Nephron progenitor cell (in vitro differentiated cells): ENCODE measurements at regions not wholly inside any gene's neighbourhood (a gene's known extent, or its start where the extent isn't known, plus 50 kb on each side); places are given as distances from the start of the nearest gene placed in this dataset.

ENCODE experiments used
- DNase-seq: peaks from one replicate; pipeline ENCODE4 v3.0.0; 2021
- H3K27ac Mint-ChIP-seq: 2 replicates; pipeline ENCODE4 v1.8.0; 2021; ENCODE audit warnings: mild to moderate bottlenecking, moderate library complexity, mixed read lengths
- H3K27me3 Mint-ChIP-seq: 2 replicates; pipeline ENCODE4 v1.8.0; 2021; ENCODE audit warnings: mild to moderate bottlenecking, low read depth, mixed read lengths; ENCODE audit not compliant: poor library complexity
- H3K36me3 Mint-ChIP-seq: 2 replicates; pipeline ENCODE4 v1.8.0; 2021; ENCODE audit warnings: low read depth, mixed read lengths
- H3K4me1 Mint-ChIP-seq: 2 replicates; pipeline ENCODE4 v1.8.0; 2021; ENCODE audit warnings: mixed read lengths
- H3K4me3 Mint-ChIP-seq: 2 replicates; pipeline ENCODE4 v1.8.0; 2021; ENCODE audit warnings: mild to moderate bottlenecking, moderate library complexity, mixed read lengths
- H3K9me3 Mint-ChIP-seq: 2 replicates; pipeline ENCODE4 v1.8.0; 2021; ENCODE audit warnings: mild to moderate bottlenecking, moderate library complexity, mixed read lengths
- CTCF ChIP-seq: fragments of 200-600 bp; sonication (generic); IDR thresholded peaks from 2 replicates; pipeline ENCODE4 v1.5.0; 2021; ENCODE audit warnings: antibody characterized with exemption

GRCh38 chr16:73279451-73279850 lies 231.5 kb upstream of the ZFHX3 start:
- Mint-ChIP-seq H3K4me1 (no peaks in the 10 kb centered on the region), H3K27ac (no peak overlapping the region), H3K4me3 (no peak overlapping the region), H3K36me3 (no peaks in the 10 kb centered on the region), H3K9me3 (peaks cover 14% of the 10 kb centered on the region), H3K27me3 (peaks cover 16% of the 10 kb centered on the region)
- no peak for TF ChIP-seq CTCF
- no peak for DNase-seq

DNA sequence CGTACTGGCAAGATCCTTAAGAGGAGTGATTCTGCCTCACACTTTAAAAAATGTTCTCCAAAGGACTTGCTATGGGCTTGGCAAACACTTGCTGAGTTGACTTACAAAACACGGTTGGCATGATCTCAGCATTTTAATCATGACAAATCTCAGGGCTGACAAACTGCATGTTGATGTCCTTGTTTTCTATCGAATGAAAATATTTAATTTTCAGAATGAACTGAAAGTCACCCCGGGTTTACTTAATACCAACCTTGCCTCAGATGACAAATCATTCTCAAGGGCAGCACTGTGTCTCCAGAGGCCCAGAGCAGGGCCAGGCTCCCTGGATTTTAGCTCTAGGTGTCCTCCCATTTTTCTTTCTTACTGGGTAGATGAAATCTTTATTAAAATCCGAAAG lies 229.1 kb upstream of the ZFHX3 start:
- no peaks in the 10 kb centered on the region for H3K4me1 Mint-ChIP-seq
- H3K36me3 Mint-ChIP-seq = no peaks in the 10 kb centered on the region
- peaks cover 20% of the 10 kb centered on the region for H3K27me3 Mint-ChIP-seq
- TF ChIP-seq CTCF = no peak
- no peak overlapping the region for H3K27ac Mint-ChIP-seq
- DNase-seq = no peak
- H3K4me3 Mint-ChIP-seq = no peak overlapping the region
- H3K9me3 Mint-ChIP-seq = peaks cover 14% of the 10 kb centered on the region

DNA sequence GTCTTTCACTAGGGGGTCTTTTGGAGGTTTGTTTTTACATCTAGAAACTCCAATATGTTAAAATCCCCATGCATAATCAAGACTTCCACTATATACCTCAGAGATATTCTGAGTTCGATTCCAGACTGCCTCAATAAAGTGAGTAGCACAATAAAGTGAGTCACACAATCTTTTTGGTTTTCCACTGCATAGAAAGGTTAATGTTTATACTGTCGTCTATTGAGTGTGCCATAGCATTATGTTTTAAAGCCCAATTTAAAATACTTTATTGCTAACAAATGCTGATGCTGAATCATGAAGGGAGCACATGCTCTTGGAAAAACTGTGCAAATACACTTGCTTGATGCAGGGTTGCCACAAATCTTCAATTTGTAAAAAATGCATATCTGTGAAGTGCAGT lies 227.5 kb upstream of the ZFHX3 start:
- Mint-ChIP-seq H3K9me3 (peaks cover 13% of the 10 kb centered on the region), H3K4me1 (no peaks in the 10 kb centered on the region), H3K27ac (no peak overlapping the region), H3K36me3 (no peaks in the 10 kb centered on the region), H3K4me3 (no peak overlapping the region), H3K27me3 (peaks cover 13% of the 10 kb centered on the region)
- DNase-seq = no peak
- TF ChIP-seq CTCF = no peak

DNA sequence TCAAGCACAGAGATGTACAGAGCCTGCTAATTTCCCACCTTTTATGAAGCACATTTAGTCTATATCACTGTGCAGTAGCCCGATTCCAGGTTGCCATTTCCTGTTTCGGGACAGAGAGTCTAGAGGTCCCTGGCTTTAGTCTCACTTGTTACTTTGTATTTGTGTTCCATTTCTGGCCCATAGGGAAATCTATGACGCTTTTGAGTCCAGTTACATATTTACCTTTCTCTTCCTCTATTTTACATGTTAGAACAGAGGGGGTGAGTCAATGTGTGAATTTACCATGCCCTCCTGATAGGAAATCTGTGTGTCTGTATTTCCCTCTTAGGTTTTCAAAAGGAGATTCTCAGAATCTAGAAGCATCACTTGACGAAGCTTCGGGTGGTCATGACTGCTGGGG lies 227.1 kb upstream of the ZFHX3 start:
- H3K9me3 Mint-ChIP-seq = peaks cover 9% of the 10 kb centered on the region
- peaks cover 14% of the 10 kb centered on the region for H3K27me3 Mint-ChIP-seq
- no peak for DNase-seq

DNA sequence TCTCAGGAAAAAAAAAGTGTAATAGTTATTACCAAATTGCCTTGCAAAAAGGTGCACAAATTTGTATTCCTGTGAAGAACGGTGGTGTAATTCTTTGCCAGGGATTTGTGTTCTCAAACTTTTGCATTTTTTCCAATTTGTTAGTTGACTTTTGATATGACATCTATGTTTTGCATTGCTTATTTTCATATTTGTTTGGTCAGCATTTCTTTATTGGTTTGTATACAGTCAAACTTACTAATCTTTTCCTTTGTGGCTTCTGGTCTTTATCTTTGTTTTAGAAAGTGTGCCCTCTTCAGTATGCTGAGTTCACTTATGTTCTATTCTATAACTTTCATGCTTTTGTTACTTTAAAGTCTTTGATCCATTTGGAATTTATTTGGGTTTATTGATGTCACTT lies 226.2 kb upstream of the ZFHX3 start:
- Mint-ChIP-seq H3K27ac (no peak overlapping the region), H3K4me1 (no peaks in the 10 kb centered on the region), H3K9me3 (peaks cover 6% of the 10 kb centered on the region), H3K36me3 (no peaks in the 10 kb centered on the region), H3K4me3 (no peak overlapping the region), H3K27me3 (peaks cover 14% of the 10 kb centered on the region)
- DNase-seq = no peak
- no peak for TF ChIP-seq CTCF

More for the DNA sequence above, 227.1 kb upstream of the ZFHX3 start:
- H3K36me3 Mint-ChIP-seq = no peaks in the 10 kb centered on the region
- H3K4me1 Mint-ChIP-seq = no peaks in the 10 kb centered on the region
- TF ChIP-seq CTCF = no peak
- no peak overlapping the region for H3K4me3 Mint-ChIP-seq
- no peak overlapping the region for H3K27ac Mint-ChIP-seq

- Mint-ChIP-seq H3K9me3 (peaks cover 6% of the 10 kb centered on the region), H3K36me3 (no peaks in the 10 kb centered on the region), H3K4me3 (no peak overlapping the region), H3K27ac (no peak overlapping the region), H3K4me1 (no peaks in the 10 kb centered on the region), H3K27me3 (peaks cover 14% of the 10 kb centered on the region)
- peak; percentile 14 for TF ChIP-seq CTCF
- no peak for DNase-seq
Measured at GRCh38 chr16:73268366-73268993, 220.6 kb upstream of the ZFHX3 start.
